ENCODE measurements at regions not wholly inside any gene's neighbourhood (a gene's known extent, or its start where the extent isn't known, plus 50 kb on each side); places are given as distances from the start of the nearest gene placed in this dataset.
A peak's percentile ranks its signal among the peaks of the same experiment; 100 is the strongest.

DNA sequence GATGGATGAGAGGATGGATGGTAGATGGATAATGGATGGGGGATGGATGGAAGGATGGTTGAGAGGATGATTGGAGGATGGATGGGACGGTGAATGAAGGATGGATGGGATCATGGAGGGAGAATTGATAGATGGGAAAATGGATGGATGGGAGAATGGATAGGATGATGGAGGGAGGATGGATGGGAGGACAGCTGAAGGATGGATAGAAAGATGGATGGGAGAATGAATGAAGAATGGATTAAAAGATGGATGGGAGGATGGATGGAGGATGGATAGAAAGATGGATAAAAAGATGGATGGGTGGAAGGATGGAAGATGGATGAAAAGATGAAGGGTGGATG lies 218.3 kb upstream of the IER5L start:
- no peak for DNase-seq

DNA sequence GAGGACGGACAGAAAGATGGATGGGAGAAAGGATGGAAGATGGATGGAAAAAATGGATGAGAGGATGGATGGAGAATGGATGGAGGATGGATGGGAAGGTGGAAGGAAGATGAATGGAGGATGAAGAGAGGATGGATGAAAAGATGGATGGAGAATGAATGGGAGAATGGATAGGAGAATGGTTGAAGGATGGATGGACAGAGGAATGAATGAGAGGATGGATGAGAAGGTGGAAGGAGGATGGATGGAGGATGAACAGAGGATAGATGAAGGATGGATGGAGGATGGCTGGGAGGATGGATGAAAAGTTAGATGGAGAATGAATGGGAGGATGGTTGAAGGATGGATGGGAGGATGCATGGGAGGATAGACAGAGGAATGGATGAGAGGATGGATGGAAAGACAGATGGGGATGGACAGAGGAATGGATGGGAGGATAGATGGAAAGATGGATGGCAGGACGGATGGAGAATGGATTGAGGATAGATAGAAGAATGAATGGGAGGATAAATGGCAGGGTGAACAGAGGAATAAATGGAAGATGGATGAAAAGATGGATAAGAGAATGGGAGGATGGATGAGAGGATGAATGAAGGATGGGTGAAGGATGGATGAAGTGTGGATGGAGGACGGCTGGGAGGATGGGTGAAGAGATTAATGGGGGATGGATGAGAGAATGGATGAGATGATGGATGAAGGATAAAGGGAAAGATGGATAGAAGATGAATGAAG lies 217.7 kb upstream of the IER5L start:
- DNase-seq = no peak

DNA sequence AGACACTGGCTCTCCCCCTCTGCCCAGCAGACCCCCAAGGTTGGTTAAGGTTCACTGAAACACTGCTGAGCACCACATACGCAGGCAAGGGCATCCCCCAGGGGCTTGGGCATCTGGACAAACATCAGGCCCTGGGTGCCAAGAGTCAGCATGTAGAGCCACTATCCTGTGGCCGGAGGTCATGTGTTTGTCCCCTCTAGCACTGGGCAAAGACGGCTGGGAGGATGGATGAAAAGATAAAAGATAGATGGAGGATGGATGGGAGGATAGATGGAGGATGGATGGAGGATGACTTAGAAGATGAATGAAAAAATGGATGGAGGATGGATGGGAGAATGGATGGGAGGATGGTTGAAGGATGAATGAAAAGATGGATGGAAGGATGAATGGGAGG lies 216.8 kb upstream of the IER5L start:
- DNase-seq = no peak

DNA sequence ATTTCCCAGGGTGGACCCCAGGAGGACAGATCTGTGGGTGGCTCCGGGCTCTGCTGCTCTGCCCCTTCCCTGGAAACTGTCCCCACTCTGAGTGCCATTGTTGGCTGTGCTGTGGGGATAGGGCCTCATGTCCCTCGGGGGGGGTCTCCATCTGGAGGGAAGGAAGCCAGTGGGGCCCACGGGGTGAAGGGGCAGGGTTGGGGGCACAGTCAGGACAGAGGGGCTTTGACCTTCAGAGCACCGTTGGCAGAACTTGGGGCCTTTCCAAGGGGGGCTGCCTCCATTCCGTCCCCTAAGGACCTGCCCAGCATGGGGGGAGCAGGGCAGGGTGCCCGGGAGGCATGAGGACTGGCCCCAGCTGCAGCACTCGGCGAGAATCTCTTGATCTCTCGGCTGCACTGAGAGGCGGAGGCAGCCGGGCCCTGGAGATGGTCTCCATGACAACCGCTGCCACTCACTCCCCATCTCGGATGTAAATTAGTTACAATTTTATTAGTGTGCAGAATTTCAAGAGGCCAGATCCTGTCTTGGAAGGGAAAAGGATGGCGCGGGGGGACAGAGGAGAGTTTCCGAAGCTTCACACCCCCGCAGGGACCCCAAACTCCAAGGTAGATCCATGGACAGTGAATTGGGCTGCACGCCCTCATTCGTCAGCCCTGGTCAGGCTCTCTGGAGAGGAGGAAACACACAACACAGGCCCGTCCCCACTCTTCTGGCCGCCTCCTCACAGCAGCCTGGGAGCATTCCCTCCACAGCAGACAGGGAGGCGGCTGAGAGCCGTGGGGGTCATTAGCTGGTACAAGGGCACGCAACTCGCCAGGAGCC lies 216.2 kb upstream of the IER5L start:
- DNase-seq = peak; percentile 11

DNA sequence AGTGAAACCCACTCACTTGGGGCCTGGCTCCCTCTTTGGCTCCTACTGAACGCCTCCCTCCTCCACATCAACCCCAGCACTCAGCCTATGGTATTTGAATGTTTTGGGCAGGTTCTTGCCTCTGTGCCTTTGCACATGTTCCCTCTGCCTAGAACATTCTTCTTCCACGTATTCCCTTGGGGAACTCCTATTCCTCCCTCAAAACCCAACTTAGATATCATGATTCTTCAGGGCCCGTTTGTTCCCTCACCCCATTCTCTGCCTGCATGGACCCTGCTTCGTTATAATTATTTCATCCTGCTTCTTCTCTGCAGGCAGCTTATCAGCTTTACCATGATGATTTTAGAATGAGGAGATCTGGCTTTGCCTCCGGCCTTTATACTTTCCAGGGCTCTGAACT lies 215.0 kb upstream of the IER5L start:
- no peak for DNase-seq

DNA sequence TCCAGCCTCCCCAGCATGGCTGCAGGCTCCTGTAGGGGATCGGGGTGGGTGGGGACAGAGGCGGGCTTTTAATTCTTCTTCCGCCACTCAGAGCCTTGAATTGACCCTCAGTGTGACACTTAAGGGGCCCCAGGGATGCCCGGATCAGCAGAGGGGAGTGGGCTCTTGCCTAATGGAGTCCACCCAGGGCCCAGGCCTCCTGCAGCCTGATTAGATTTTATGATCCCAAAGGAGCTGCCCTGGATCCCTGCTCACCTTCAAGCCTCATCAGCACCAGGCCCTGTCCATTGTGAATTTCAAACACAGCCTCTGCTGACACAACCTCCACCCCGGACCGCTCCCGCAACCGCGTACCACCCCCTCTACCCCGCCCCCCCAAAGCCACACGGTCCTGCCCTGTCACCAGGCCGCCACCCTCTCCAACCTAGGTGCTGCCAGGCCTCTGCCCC lies 214.1 kb upstream of the IER5L start:
- no peak for DNase-seq

DNA sequence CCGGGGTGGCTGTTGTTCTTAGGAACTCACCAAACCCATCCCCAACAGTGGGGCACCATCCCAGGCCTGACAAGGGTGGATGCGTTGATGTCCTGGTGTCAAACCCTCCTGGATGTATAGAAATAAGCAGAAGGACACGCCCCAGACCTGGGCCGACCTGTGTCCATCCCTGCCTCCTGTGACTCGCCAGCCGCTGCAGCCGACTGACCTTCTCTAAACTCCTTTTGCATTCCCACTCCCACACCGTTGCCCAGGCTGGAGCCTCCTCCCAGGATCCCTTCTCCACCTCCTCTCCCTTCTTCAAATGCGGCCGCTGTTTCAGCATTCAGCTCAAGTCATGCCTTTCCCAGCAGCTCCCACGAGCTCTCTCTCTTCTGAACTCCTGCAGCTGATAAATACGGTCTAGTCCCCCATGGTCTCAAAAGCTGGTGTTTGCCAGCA lies 213.2 kb upstream of the IER5L start:
- DNase-seq = no peak

DNA sequence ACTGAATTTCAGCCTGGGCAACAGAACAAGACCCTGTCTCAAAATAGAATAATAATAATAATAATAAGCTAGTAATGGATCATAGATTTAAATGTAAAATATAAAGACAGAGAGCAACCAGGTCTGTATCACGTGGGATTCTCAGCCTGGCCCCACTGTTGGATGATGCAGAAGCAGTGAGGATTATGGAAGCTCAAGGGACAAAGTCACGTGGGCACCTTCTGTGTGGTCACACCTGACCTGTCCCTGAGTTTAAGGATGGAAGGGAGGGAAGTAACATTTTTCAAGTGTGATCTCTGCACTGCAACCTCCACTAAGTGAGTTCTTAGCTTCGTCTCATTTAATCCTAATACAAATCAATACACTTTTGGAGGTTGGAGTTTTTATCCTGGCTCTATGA lies 212.5 kb upstream of the IER5L start:
- no peak for DNase-seq

DNA sequence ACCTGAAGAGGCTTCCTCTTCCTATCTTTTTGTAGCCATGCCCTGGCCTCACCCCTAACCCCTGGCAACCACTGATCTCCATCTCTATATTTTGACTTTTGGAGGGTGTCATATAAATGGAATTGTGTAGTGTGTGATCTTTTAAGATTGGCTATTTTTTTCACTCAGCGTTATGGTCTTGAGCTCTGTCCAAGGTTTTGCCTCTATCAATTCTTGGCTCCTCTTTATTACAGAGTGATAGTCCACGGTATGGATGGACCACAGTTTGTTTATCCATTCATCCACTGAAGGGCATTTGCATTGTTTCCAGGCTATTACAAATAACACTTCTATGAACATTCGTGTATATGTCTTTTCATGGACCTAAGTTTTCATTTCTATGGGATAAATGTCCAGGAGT lies 209.8 kb upstream of the IER5L start:
- DNase-seq = no peak

DNA sequence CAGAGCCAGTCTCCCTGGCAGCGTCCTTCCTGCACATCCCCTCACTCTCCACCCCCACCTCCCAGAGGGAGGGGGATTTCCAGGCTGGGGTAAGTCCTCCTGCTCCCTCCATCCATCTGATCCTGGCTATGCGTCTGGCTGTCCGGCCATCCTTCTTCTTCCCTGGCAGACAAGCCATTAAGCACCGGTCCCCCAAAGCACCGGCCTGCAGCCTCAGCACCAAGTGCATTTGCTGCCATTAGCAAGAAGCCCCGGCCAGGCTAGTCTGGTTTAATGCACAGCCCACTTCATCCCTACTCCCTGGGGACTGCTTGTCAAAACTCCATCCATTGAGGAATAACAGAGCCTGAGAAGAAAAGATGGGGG lies 208.7 kb upstream of the IER5L start:
- DNase-seq = no peak

DNA sequence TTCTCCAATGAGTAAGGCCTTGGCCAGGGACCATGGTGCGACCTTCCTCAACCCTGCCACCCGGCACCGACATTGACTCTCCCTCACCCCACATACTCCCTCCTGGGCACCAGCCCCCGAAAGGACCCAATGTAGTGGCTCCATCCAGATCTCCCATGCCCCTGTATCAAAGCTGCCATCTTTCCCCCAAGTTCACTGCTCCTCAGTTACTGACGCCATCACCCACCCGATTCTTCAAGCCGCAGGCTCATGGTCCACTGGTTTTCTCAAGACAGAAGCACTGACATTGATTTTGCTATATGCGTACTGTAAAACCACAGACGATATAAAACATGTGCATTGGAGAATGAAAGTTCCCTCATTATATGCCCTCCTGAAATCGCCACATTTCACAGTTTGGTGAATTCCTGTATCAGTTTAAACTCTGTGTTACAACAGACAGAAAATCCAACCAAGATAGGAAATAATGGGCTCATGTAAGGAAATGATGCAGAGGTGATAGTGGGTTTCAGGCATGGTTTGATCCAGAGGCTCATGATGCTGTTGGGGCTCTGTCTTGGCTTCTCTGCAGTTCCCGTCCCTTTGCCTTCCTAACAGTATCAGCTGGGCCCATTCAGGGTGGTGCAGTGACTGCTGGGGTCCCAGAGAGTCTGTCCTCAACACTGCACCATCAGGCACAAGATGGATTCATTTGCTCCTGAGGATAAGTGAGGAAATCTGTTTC lies 207.3 kb upstream of the IER5L start:
- no peak for DNase-seq

DNA sequence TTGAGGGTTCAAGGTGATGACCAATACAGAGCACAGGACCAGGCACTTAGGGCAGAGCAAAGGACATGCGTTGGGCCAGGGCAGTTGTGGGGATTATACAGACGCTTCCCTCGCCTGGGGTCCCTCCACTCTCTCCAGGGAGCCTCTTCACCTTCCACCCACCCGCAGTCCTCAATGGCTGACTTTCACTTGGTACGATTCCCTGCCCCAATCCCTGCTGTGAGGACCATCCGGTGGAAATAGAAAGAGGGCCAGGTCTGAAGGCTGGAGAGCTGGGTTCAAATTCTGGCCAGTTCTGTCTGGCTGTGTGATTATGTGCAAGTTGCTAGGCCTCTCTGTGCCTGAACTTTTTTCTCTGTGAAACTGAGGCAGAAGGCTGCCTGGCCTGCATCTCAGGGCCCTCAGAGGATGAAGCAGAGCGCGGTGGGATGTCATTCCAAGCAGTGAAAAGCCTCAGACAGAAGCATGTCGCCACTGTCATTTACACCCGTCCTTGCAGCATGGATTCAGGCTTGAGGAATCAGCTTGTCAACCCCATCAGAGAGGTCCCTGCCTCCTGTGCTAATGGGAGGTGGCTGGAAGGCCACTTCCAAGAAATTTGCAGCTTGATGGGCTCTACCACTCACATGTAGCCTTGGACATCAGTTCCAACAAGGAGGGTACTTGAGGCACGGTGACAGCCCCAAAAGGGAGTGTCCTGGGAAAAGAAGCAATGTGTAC lies 206.6 kb upstream of the IER5L start:
- no peak for DNase-seq

DNA sequence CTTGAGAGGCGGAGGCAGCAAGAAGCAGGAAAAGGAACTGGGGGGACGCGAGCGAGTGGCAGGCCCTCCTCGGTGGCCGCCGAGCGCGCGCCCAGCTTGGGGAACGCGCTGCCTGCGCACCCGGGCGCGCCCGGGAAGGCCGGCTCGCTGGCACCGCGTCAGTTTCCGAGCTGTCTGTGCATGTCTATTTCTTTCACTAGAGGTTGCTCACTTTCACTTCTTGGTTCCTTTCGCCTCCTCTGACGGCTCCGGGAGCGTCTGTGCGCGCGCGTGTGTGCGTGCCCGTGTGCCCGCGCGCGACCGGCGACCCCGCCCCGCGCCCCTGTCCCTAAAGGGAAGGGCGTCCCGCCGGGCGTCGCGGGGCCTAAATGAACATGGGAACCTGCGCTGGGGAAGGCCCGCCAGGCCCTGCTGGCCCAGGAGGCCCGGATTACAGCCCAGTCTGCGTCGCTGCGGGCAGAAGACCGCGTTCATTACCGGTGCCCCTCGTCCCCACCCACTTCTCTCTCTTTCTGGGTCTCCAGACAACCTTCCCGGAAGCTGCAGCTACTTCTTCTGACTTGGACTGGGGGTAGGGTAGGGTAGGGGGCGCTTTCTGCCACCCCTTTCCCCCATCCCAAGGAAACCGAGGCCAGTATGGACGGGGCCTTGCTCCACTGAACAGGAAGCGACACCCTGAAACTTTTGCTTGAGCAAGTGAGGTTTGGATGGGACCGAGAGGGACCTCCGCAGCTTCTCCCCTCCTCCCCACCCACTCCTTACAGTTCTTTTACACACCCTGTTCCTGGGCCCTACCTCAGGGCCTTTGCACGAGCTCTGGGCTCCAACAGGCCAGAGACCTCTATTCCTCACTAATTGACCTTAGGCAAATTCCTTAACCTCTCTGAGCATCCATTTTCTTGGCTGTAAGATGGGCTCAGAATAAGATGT lies 205.8 kb upstream of the IER5L start:
- peak; percentile 43 for DNase-seq

DNA sequence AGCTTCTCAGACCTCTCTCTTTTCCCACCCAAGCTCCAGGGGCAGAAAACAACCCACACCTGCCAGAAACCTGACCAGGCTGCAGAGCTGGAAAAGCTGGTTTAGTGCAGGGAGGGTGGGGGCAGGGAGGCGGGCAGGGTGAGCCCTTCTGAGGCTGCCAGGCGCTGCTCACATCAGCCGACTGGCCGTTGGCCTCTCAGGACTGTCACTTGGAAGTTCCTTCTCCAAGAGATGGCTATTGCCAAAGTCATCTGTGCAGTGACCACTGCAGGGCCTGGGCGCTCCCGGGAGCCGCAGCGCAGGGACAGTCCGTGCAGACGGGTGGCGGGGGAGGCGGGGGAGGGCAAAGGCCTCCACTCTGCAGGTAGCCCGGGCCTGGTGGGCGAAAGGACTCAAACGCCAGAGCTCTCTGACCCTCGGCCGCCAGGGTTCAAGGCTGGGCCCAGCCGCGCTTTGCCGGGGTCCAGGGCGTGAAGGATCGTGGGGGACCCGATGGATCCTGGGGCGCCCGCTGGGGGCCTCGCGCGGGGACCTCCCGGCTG lies 205.0 kb upstream of the IER5L start:
- peak; percentile 58 for DNase-seq

DNA sequence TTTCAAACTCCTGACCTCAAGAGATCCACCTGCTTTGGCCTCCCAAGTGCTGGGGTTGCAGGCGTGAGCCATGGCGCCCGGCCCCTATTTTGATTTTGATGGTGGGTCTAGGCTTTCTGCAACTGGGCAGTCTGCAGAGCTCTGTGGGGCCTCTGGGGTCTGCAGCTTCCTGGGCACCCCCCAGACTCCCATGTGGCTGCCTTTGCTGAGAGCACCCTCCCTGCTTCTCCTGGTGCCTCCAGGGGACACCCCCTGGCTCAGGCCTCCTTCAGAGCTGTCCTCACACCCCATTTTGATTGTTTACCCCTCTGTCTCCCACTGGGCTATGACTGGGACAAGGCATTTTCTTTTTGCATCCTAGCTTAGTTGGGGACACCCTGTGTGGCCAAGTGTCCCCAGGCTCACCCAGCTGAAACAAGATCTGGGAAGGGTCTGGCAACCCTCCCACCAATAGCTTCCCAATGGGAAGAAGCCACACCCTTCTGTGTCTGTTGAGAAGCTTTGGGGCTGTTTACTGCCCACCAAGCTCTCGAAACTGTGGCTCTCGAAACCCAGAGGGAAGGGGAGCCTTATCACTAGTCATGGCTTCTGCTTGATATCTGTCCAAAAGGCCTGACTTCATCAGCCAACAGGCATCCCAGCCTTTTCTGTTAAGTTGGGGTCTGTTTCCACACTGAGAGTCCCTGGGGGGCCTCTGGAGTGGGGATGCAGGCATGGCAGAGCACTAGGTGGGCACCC lies 204.4 kb upstream of the IER5L start:
- no peak for DNase-seq

DNA sequence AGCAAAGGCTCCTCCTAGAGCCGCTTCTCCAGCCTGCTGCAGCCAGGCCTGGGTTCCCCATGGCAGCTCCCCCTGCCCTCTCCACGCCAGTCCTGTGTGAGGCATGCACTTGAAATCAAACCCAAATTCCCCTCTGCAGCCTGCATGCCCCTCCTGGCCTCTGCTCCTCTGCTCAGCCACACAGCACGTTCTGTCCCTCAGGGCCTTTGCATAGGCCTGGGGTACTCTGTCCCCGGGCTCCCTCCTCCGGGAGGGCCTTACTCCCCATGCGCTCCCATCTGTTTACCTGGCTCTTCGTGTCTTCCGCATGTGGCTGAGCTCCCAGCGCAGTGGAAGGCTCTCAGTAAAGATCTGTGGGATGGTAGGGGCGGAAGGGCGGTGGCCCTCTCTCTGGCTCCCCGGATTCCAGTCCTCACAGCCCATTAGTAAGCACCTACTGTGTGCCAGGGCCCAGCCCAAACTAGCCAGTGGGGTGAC lies 203.5 kb upstream of the IER5L start:
- no peak for DNase-seq

DNA sequence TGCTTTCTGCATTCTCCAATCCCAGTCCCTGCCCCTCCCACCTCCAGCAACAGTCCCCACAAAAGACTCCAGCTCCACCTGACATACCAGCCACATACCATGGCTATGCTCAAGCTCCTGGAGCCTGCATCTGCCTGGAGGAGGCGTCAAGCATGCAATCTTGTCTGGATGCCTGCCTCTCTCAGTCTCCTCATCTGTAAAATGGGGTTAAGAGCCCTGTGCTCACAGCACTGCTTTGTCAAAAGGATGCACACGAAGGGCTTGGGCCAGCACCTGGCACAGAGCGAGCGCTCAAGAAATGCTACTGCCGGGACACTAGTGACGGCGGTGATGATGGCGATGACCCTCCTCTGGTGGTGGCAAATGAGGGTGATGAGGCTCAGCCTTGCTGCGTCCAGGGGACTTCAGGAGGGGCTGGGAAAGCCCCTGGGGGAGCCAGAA lies 202.9 kb upstream of the IER5L start:
- no peak for DNase-seq

DNA sequence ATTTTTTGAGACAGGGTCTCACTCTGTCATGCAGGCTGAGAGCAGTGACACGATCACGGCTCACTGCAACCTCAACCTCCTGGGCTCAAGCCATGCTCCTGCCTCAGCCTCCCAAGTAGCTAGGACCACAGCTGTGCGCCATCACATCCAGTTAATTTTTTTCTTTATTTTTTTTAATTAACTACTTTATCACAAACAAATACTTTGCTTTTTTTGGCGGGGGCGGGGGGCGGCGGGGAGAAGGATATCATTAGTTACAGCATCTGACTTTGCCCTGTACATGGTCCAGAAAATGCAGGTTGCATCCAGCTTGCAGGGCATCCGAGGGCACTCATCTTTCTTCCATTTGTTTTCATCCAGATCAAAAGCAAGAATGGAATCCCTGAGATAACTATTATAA lies 201.8 kb upstream of the IER5L start:
- no peak for DNase-seq

DNA sequence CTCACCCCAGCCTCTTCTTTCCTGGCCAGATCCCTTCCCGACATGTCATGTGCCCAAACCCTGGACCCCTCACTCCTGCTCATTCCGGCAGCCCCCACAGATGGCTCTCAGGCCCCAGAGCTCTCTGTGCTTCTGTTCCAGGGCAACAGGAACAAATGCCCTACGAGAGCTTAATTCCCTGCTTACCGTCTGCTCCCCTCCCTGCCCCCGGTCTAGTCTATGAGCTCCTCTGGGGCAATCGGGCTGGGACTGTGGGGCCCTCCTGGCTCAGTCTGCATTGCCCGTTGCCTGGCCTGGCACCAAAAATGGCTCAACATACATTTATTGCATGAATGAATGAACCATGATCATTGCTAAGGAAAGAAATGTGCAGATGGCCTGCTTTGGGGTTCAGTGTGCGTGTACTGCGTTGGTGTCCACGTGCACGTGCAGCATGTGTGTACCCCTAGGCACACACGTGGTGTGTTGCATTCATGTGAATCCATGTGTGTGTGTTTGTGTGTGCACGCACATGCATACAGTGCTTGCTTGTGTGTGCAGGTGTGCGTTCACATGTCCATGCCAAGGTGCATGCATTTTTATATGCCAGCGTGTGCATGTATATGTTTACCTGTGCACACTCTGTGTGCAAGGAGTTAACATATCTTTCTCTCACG lies 201.2 kb upstream of the IER5L start:
- no peak for DNase-seq

DNA sequence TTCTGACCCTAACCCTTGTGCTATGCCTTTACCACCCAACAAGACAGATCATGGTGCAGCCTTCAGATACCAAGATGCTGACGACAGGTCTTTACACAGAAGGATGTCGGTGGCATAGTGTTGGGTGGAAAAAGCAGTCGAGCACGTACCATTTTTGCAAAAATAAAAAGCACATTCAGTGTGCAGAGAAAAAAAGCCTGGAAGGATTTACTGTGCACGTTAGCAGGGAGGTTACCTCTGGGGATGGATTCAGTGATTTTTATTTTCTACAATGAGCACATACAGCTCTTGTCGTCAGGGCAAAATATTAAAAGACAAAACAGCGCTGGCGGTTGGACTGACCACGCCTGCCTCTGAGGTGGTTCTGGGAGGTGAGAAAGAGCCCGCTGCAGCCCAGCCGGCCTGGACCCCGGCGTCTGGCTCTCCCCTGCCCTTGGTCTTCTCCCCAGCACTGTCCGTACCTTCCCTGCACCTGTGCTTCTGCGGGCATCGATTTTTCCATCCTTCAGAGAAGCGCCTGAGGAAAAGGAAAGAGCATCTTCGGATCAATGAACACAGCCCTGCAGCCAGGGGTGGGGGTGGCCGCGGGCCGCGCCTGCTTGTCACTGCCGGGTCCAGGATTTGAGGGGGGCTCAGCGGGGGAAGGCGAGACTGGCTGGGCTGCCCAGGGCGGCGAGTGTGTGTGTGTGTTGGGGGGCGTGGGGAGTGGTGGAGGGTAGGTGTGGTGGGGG lies 200.0 kb upstream of the IER5L start:
- no peak for DNase-seq

All from NCI-H526 treated with DMSO at 0.1 percent for 48 hours (cell line).